SK-N-SH (cell line): ENCODE measurements at regions not wholly inside any gene's neighbourhood (a gene's known extent, or its start where the extent isn't known, plus 50 kb on each side); places are given as distances from the start of the nearest gene placed in this dataset.

ENCODE experiments used
- CTCF ChIA-PET: fragments of 300-600, 350-600 bp; formaldehyde crosslinking; extraction: SDS; loops from one replicate; lab custom pipeline; 2021; lab: Yijun Ruan, JAX
- POLR2A ChIA-PET: fragments of 350-600 bp; sonication (Branson Sonifier 250); formaldehyde crosslinking; extraction: SDS; loops from one replicate; lab custom pipeline; 2020; ENCODE audit warnings: antibody characterized with exemption, inconsistent platforms; lab: Yijun Ruan, JAX
- DNase-seq: peaks from one replicate; pipeline ENCODE4 v3.0.0; 2012
- H2AFZ ChIP-seq: fragments of 200-600 bp; sonication (generic); 2 replicates; pipeline ENCODE4 v1.8.1; 2016; ENCODE audit warnings: antibody characterized with exemption, mild to moderate bottlenecking, low read depth
- H3F3A ChIP-seq: fragments of 200-600 bp; sonication (generic); replicated peaks from 2 replicates; pipeline ENCODE3; 2016; ENCODE audit warnings: antibody characterized with exemption, mild to moderate bottlenecking; ENCODE audit not compliant: insufficient read depth
- H3K27ac ChIP-seq, 2 experiments: fragments of 200-500 bp in 1 of 2; fragments of 200-600 bp in 1 of 2; sonication (Bioruptor generic) in 1 of 2; sonication (generic), shearing (Covaris generic) in 1 of 2; 2 replicates each; pipeline versions ENCODE4 v1.5.1 to v1.6.1; 2014 to 2016; ENCODE audit warnings: low read depth in 2 of 2, inconsistent platforms in 1 of 2, low read length in 1 of 2, mild to moderate bottlenecking in 1 of 2, mixed read lengths in 1 of 2
- H3K27me3 ChIP-seq: fragments of 200-600 bp; sonication (generic), shearing (Covaris generic); 2 replicates; pipeline ENCODE4 v1.6.1; 2016; ENCODE audit warnings: mixed run types; ENCODE audit not compliant: insufficient read depth
- H3K36me3 ChIP-seq, 2 experiments: fragments of 200-500 bp in 1 of 2; fragments of 200-600 bp in 1 of 2; sonication (Bioruptor generic) in 1 of 2; sonication (generic) in 1 of 2; replicated peaks in 1 of 2; 2 replicates each; pipeline versions ENCODE3 to v1.5.1; 2014 to 2016; ENCODE audit warnings: low read length in 1 of 2, mild to moderate bottlenecking in 1 of 2; ENCODE audit not compliant: insufficient read depth in 2 of 2, control insufficient read depth in 1 of 2
- H3K4me1 ChIP-seq, 2 experiments: fragments of 200-500 bp in 1 of 2; fragments of 200-600 bp in 1 of 2; sonication (Bioruptor generic) in 1 of 2; sonication (generic), shearing (Covaris generic) in 1 of 2; 2 replicates each; pipeline versions ENCODE4 v1.5.1 to v1.6.1; 2014 to 2016; ENCODE audit warnings: low read depth in 1 of 2, low read length in 1 of 2, mixed run types in 1 of 2; ENCODE audit not compliant: insufficient read depth in 2 of 2, control insufficient read depth in 1 of 2
- H3K4me2 ChIP-seq: fragments of 200-600 bp; sonication (generic), shearing (Covaris generic); 2 replicates; pipeline ENCODE4 v1.6.1; 2017; ENCODE audit warnings: mixed run types
- H3K4me3 ChIP-seq, 2 experiments: fragments of 200-500 bp in 1 of 2; fragments of 200-600 bp in 1 of 2; sonication (Bioruptor generic) in 1 of 2; sonication (generic), shearing (Covaris generic) in 1 of 2; 2 replicates each; pipeline versions ENCODE4 v1.5.1 to v1.8.1; 2014 to 2016; ENCODE audit warnings: low read depth in 2 of 2, inconsistent platforms in 1 of 2, low read length in 1 of 2, mild to moderate bottlenecking in 1 of 2, mixed read lengths in 1 of 2, moderate library complexity in 1 of 2
- H3K79me2 ChIP-seq: fragments of 200-600 bp; sonication (generic); 2 replicates; pipeline ENCODE4 v1.8.1; 2017; ENCODE audit warnings: mild to moderate bottlenecking; ENCODE audit not compliant: insufficient read depth
- H3K9ac ChIP-seq: fragments of 200-600 bp; sonication (generic); 2 replicates; pipeline ENCODE4 v1.6.1; 2017; ENCODE audit warnings: mixed run types
- H3K9me2 ChIP-seq: fragments of 200-600 bp; sonication (generic); 2 replicates; pipeline ENCODE4 v1.6.1; 2017; ENCODE audit warnings: mixed run types
- H3K9me3 ChIP-seq: fragments of 200-600 bp; sonication (generic); 2 replicates; pipeline ENCODE4 v1.6.1; 2017; ENCODE audit warnings: mixed run types, mild to moderate bottlenecking, moderate library complexity
- H4K20me1 ChIP-seq: fragments of 200-600 bp; sonication (generic); 2 replicates; pipeline ENCODE4 v1.6.1; 2017; ENCODE audit warnings: mild to moderate bottlenecking, mixed run types; ENCODE audit not compliant: insufficient read depth
- CHD2 ChIP-seq: fragments of 150-350 bp; IDR thresholded peaks from 2 replicates; pipeline ENCODE4 v1.6.1; 2018; ENCODE audit warnings: low read length; ENCODE audit not compliant: partially characterized antibody
- ELF1 ChIP-seq: IDR thresholded peaks from 2 replicates; pipeline ENCODE4 v1.4.0; 2012
- EP300 ChIP-seq, 2 experiments: IDR thresholded peaks; 2 replicates each; pipeline versions ENCODE4 v1.4.0 to v1.6.1; 2012; ENCODE audit warnings: borderline replicate concordance in 1 of 2, low read depth in 1 of 2, low read length in 1 of 2
- EZH2phosphoT487 ChIP-seq: fragments of 200-600 bp; sonication (generic); IDR thresholded peaks from 2 replicates; pipeline ENCODE4 v1.6.1; 2017; ENCODE audit warnings: low read depth, mixed run types, mild to moderate bottlenecking, antibody characterized with exemption, moderate library complexity, borderline replicate concordance
- FOXM1 ChIP-seq: IDR thresholded peaks from 2 replicates; pipeline ENCODE4 v1.4.0; 2012; ENCODE audit warnings: low read depth, mild to moderate bottlenecking
- GABPA ChIP-seq: IDR thresholded peaks from 2 replicates; pipeline ENCODE4 v1.4.0; 2012; ENCODE audit warnings: low read depth, mild to moderate bottlenecking
- JUND ChIP-seq: IDR thresholded peaks from 2 replicates; pipeline ENCODE4 v1.4.0; 2012
- NFIC ChIP-seq: IDR thresholded peaks from 2 replicates; pipeline ENCODE4 v1.4.0; 2012; ENCODE audit warnings: borderline replicate concordance
- RFX5 ChIP-seq: IDR thresholded peaks from 2 replicates; pipeline ENCODE4 v1.6.1; 2012; ENCODE audit warnings: mild to moderate bottlenecking, improper control_type of control experiment, low read length
- TAF1 ChIP-seq: IDR thresholded peaks from 2 replicates; pipeline ENCODE4 v1.6.1; 2012; ENCODE audit warnings: low read depth, mild to moderate bottlenecking, low read length, moderate library complexity, borderline replicate concordance
- TCF12 ChIP-seq: IDR thresholded peaks from 2 replicates; pipeline ENCODE4 v1.4.0; 2012
- YY1 ChIP-seq: IDR thresholded peaks from 2 replicates; pipeline ENCODE4 v1.4.0; 2012; ENCODE audit warnings: low read depth, mild to moderate bottlenecking
- WGBS: methylation state at CpG from one replicate; pipeline ENCODE4 v1.1.6; 2017; ENCODE audit warnings: low lambda C conversion rate; 5-methylcytosine and 5-hydroxymethylcytosine counted together
- TF ChIP-seq, protein P1 (sequence below): IDR thresholded peaks from 2 replicates; pipeline ENCODE4 v1.6.1; 2012; ENCODE audit warnings: mild to moderate bottlenecking, low read depth, low read length, moderate library complexity
- TF ChIP-seq, protein P2 (sequence below): fragments of 150-350 bp; IDR thresholded peaks from 2 replicates; pipeline ENCODE4 v1.6.1; 2016; ENCODE audit warnings: mild to moderate bottlenecking, low read depth, low read length

DNA sequence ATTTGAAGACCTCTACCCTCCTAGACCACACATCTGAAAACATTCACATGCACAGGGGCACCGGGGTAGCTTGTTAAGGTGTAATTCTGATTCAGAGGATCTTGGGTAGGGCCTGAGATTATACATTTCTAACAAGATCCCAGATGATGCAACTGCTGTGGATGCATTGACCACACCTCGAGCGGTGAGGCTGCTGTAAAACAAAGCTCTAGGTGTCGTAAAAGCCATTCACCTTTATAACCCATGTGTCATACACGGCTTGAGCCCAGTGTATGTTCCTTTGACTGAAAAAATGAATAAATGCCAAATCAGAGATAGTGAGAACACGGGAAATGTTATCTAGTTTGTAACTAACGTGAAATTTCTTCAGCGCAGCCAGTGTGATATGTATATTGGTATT is 1578.2 kb upstream of the WWC1 start:
- no peak for TF ChIP-seq YY1
- TF ChIP-seq FOXM1 = no peak
- no peak for TF ChIP-seq EZH2phosphoT487
- no peak for TF ChIP-seq TCF12
- TF ChIP-seq, protein P1, sequence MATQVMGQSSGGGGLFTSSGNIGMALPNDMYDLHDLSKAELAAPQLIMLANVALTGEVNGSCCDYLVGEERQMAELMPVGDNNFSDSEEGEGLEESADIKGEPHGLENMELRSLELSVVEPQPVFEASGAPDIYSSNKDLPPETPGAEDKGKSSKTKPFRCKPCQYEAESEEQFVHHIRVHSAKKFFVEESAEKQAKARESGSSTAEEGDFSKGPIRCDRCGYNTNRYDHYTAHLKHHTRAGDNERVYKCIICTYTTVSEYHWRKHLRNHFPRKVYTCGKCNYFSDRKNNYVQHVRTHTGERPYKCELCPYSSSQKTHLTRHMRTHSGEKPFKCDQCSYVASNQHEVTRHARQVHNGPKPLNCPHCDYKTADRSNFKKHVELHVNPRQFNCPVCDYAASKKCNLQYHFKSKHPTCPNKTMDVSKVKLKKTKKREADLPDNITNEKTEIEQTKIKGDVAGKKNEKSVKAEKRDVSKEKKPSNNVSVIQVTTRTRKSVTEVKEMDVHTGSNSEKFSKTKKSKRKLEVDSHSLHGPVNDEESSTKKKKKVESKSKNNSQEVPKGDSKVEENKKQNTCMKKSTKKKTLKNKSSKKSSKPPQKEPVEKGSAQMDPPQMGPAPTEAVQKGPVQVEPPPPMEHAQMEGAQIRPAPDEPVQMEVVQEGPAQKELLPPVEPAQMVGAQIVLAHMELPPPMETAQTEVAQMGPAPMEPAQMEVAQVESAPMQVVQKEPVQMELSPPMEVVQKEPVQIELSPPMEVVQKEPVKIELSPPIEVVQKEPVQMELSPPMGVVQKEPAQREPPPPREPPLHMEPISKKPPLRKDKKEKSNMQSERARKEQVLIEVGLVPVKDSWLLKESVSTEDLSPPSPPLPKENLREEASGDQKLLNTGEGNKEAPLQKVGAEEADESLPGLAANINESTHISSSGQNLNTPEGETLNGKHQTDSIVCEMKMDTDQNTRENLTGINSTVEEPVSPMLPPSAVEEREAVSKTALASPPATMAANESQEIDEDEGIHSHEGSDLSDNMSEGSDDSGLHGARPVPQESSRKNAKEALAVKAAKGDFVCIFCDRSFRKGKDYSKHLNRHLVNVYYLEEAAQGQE = no peak
- no peak for TF ChIP-seq RFX5
- TF ChIP-seq ELF1 = no peak
- no peak for TF ChIP-seq GABPA
- no peak for TF ChIP-seq TAF1
- TF ChIP-seq CHD2 = no peak
- no peak for TF ChIP-seq JUND
- TF ChIP-seq EP300 (IDR thresholded peaks at IDR 0.05; ENCODE audit: borderline replicate concordance in 1 of 2, low read depth in 1 of 2, low read length in 1 of 2) = no peak
- no peak for TF ChIP-seq NFIC
- Histone ChIP-seq H2AFZ (no peak overlapping the region), H3F3A (no peaks in the 10 kb centered on the region), H3K36me3 (no peaks in the 10 kb centered on the region), H3K27ac (no peak overlapping the region), H3K9me3 (no peaks in the 10 kb centered on the region), H3K9ac (no peak overlapping the region), H3K79me2 (no peaks in the 10 kb centered on the region), H3K4me3 (no peak overlapping the region), H3K9me2 (no peaks in the 10 kb centered on the region), H3K4me2 (no peak overlapping the region), H3K4me1 (no peaks in the 10 kb centered on the region), H4K20me1 (no peaks in the 10 kb centered on the region), H3K27me3 (no peaks in the 10 kb centered on the region)
- WGBS = 37% methylated on average over 8 of the region's 8 CpGs
- CTCF ChIA-PET = no interaction called here
- POLR2A ChIA-PET = no interaction called here
- DNase-seq = no peak

DNA sequence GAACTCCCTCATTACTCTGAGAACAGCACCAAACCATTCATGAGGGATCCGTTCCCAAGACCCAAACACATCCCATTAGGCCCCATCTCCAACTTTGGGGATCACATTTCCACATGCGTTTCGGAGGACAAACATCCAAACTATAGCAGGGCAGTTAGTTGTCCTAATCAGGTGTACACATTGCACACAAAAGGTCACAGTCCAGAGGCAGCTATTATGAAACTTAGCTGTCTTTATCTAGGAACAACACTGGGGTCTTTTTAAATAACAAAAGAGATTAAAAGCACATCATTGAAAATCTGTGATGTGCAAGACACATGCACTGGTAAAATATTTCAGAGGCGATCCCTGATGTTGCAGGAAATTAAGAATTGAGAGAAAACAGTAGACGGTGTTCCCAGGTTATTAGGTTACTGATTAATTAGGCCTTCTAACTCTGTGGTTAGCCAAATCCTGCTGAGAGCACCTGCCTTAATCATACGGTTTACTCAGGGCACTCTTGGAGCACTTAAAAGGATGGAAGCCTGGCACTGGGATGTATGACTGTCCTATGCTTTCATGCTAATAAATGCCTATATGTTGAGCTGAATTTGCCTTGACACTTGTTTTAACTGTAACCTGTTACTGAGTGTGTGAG is 1574.5 kb upstream of the WWC1 start:
- H3K4me2 ChIP-seq = no peak overlapping the region
- no peak overlapping the region for H3K9ac ChIP-seq
- no peaks in the 10 kb centered on the region for H3K27me3 ChIP-seq
- H3K4me3 ChIP-seq = no peak overlapping the region
- no peak overlapping the region for H3K27ac ChIP-seq
- no peaks in the 10 kb centered on the region for H3K4me1 ChIP-seq
- POLR2A ChIA-PET = no interaction called here
- H3K9me3 ChIP-seq = no peaks in the 10 kb centered on the region
- no peaks in the 10 kb centered on the region for H4K20me1 ChIP-seq
- TF ChIP-seq, protein P2, sequence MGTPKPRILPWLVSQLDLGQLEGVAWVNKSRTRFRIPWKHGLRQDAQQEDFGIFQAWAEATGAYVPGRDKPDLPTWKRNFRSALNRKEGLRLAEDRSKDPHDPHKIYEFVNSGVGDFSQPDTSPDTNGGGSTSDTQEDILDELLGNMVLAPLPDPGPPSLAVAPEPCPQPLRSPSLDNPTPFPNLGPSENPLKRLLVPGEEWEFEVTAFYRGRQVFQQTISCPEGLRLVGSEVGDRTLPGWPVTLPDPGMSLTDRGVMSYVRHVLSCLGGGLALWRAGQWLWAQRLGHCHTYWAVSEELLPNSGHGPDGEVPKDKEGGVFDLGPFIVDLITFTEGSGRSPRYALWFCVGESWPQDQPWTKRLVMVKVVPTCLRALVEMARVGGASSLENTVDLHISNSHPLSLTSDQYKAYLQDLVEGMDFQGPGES = no peak
- TF ChIP-seq TAF1 = no peak
- TF ChIP-seq, protein P1 = no peak
- TF ChIP-seq NFIC = no peak
- 60% methylated on average over 6 of the region's 6 CpGs for WGBS
- DNase-seq = no peak
- no peaks in the 10 kb centered on the region for H3K79me2 ChIP-seq
- H3F3A ChIP-seq = no peaks in the 10 kb centered on the region
- CTCF ChIA-PET = interaction anchor here (1.4 kb wide), 1 partner anchor 13 kb away, joined by 4 read pairs; no protein-coding TSS in a partner anchor
- H3K9me2 ChIP-seq = no peaks in the 10 kb centered on the region
- no peak overlapping the region for H2AFZ ChIP-seq
- H3K36me3 ChIP-seq = no peaks in the 10 kb centered on the region
